ENCODE measurements at regions not wholly inside any gene's neighbourhood (a gene's known extent, or its start where the extent isn't known, plus 50 kb on each side); places are given as distances from the start of the nearest gene placed in this dataset.

GRCh38 chr12:67911275-67911600 is 78.0 kb upstream of the IFNG-AS1 start:
- peak; percentile 2 for DNase-seq

- no peak for DNase-seq
These were observed 77.5 kb upstream of the IFNG-AS1 start for GRCh38 chr12:67911789-67912188.

GRCh38 chr12:67915335-67915851 is 73.9 kb upstream of the IFNG-AS1 start:
- DNase-seq, result no peak

GRCh38 chr12:67916266-67916970 is 72.8 kb upstream of the IFNG-AS1 start:
- no peak for DNase-seq

GRCh38 chr12:67917811-67918210 is 71.4 kb upstream of the IFNG-AS1 start:
- DNase-seq, result no peak

GRCh38 chr12:67918441-67918840 is 70.8 kb upstream of the IFNG-AS1 start:
- DNase-seq, result no peak

GRCh38 chr12:67919406-67919805 is 69.8 kb upstream of the IFNG-AS1 start:
- DNase-seq, result peak; percentile 3

GRCh38 chr12:67920413-67920812 is 68.8 kb upstream of the IFNG-AS1 start:
- no peak for DNase-seq

GRCh38 chr12:67921286-67921685 is 68.0 kb upstream of the IFNG-AS1 start:
- DNase-seq, result no peak

- no peak for DNase-seq
These were observed 67.0 kb upstream of the IFNG-AS1 start for GRCh38 chr12:67922245-67922644.

GRCh38 chr12:67925077-67925476 is 64.2 kb upstream of the IFNG-AS1 start:
- no peak for DNase-seq

- no peak for DNase-seq
These were observed 63.7 kb upstream of the IFNG-AS1 start for GRCh38 chr12:67925552-67925951.

GRCh38 chr12:67926063-67926462 is 63.2 kb upstream of the IFNG-AS1 start:
- no peak for DNase-seq

- DNase-seq, result no peak
These were observed 61.9 kb upstream of the IFNG-AS1 start for GRCh38 chr12:67927324-67927723.

- no peak for DNase-seq
These were observed 61.4 kb upstream of the IFNG-AS1 start for GRCh38 chr12:67927815-67928214.

- no peak for DNase-seq
These were observed 60.4 kb upstream of the IFNG-AS1 start for GRCh38 chr12:67928621-67929383.

GRCh38 chr12:67929384-67929772 is 59.9 kb upstream of the IFNG-AS1 start:
- no peak for DNase-seq

GRCh38 chr12:67937822-67938221 is 51.4 kb upstream of the IFNG-AS1 start:
- DNase-seq, result no peak
